ENCODE measurements at regions not wholly inside any gene's neighbourhood (a gene's known extent, or its start where the extent isn't known, plus 50 kb on each side); places are given as distances from the start of the nearest gene placed in this dataset.

DNA sequence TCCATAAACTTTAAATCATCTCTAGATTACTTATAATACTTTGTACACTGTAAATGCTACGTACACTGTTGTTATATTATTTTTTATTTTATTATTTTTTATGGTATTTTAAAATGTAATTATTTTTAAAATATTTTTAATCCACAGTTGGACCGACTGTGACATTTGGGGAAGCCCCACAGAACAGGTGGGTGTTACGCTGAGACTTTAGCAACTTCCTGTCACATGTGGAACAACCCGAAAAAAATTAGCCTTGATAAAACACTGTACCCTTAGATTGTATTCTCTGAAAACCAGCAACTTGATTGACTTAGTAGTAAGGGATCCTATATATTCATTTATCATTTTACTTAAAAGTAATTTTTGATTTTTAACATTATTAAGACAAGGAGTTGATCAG is 1755.7 kb upstream of the SEL1L start:
- no peak for TF ChIP-seq POLR2A (IDR thresholded peaks at IDR 0.05; ENCODE audit: low read length)
- TF ChIP-seq GATA1 (IDR thresholded peaks at IDR 0.05; ENCODE audit: low read depth, low read length): no peak

Measured in erythroblast (primary cell).